B cell (primary cell): ENCODE measurements at regions not wholly inside any gene's neighbourhood (a gene's known extent, or its start where the extent isn't known, plus 50 kb on each side); places are given as distances from the start of the nearest gene placed in this dataset.

Source experiments
- EZH2 ChIP-seq: IDR thresholded peaks from 2 replicates; pipeline ENCODE4 v1.6.1; 2012; ENCODE audit warnings: borderline replicate concordance, low read depth, mild to moderate bottlenecking, moderate library complexity, low read length; ENCODE audit not compliant: insufficient read depth, poor library complexity, severe bottlenecking
- TF ChIP-seq, protein P1 (sequence below): fragments of 200-600 bp; IDR thresholded peaks from one replicate; pipeline ENCODE4 v1.8.0; 2022; ENCODE audit warnings: antibody characterized with exemption, mild to moderate bottlenecking

DNA sequence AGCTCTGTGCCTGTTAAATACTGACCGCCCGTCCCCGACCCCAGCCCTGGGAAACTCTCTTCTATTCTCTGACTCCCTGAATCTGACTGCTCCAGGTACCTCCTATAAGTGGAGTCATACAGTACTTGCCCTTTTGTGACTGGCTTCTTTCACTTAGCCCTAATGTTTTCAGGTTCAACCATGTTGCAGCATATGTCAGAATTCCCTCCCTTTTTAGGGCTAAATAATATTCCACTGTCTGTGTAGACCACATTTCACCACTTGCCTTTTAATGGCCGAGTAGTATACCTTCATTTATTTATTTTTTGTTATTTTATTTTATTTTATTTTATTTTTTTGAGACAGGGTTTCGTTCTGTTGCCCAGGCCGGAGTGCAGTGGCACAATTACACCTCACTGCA lies 96.1 kb upstream of the SLC22A11 start:
- TF ChIP-seq, protein P1, sequence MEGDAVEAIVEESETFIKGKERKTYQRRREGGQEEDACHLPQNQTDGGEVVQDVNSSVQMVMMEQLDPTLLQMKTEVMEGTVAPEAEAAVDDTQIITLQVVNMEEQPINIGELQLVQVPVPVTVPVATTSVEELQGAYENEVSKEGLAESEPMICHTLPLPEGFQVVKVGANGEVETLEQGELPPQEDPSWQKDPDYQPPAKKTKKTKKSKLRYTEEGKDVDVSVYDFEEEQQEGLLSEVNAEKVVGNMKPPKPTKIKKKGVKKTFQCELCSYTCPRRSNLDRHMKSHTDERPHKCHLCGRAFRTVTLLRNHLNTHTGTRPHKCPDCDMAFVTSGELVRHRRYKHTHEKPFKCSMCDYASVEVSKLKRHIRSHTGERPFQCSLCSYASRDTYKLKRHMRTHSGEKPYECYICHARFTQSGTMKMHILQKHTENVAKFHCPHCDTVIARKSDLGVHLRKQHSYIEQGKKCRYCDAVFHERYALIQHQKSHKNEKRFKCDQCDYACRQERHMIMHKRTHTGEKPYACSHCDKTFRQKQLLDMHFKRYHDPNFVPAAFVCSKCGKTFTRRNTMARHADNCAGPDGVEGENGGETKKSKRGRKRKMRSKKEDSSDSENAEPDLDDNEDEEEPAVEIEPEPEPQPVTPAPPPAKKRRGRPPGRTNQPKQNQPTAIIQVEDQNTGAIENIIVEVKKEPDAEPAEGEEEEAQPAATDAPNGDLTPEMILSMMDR: no peak
- TF ChIP-seq EZH2: no peak
